HUES48 (cell line): ENCODE measurements at regions not wholly inside any gene's neighbourhood (a gene's known extent, or its start where the extent isn't known, plus 50 kb on each side); places are given as distances from the start of the nearest gene placed in this dataset.

Experiments
- H3K27ac ChIP-seq: one replicate; pipeline ENCODE4 v1.7.0; 2013; ENCODE audit warnings: low read depth, low read length, inconsistent platforms
- H3K27me3 ChIP-seq: 2 replicates; pipeline ENCODE4 v1.6.1; 2013; ENCODE audit warnings: mild to moderate bottlenecking, low read length; ENCODE audit not compliant: control insufficient read depth, insufficient read depth
- H3K36me3 ChIP-seq: 2 replicates; pipeline ENCODE4 v1.6.1; 2013; ENCODE audit warnings: low read length; ENCODE audit not compliant: control insufficient read depth, insufficient read depth
- H3K4me1 ChIP-seq: 2 replicates; pipeline ENCODE4 v1.6.1; 2013; ENCODE audit warnings: mild to moderate bottlenecking, low read length; ENCODE audit not compliant: control insufficient read depth, insufficient read depth
- H3K4me3 ChIP-seq: 2 replicates; pipeline ENCODE4 v1.5.1; 2013; ENCODE audit warnings: mild to moderate bottlenecking, low read depth, low read length
- H3K9ac ChIP-seq: 2 replicates; pipeline ENCODE4 v1.6.1; 2013; ENCODE audit warnings: mild to moderate bottlenecking, low read depth, low read length, moderate library complexity
- H3K9me3 ChIP-seq: 2 replicates; pipeline ENCODE4 v1.6.1; 2013; ENCODE audit warnings: low read length; ENCODE audit not compliant: control insufficient read depth, insufficient read depth

DNA sequence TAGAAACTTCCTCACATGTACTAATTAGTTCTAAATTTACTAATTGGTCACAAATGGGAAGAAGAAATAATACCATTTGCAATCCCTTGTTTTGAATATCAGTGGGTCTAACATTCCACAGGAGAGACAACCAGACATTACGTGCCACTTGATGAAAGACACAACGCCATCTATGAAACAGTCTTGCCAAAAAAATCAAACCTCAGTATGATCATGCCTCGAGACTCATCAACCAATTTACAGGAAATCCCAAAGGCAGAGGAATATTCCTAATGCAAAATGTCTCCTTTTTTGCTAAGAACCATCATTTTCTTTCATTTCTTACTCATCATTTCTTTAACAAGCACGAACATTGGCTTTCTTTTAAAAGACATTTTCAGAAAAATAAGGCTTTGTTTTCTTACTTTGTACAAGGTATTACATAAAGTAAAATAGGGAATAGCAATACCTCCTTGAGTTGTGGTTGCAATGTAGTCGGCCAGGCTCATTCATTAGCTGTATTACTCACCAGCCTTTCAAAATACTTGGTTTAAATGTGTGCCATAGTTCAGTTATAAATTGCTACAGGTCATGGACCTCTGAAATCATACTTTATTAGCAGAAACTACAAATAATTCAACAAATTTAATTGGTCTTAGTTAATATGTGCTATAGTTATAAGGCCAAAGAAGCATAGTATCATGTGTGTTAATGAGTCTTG lies 436.2 kb upstream of the FLRT2 start:
- Histone ChIP-seq H3K36me3 (no peaks in the 10 kb centered on the region), H3K27ac (no peak overlapping the region), H3K9me3 (no peaks in the 10 kb centered on the region), H3K27me3 (no peaks in the 10 kb centered on the region), H3K4me3 (no peak overlapping the region), H3K9ac (no peak overlapping the region), H3K4me1 (no peaks in the 10 kb centered on the region)

- H3K4me1 ChIP-seq, result no peaks in the 10 kb centered on the region
- no peak overlapping the region for H3K4me3 ChIP-seq
- no peak overlapping the region for H3K27ac ChIP-seq
- H3K36me3 ChIP-seq, result no peaks in the 10 kb centered on the region
- no peak overlapping the region for H3K9ac ChIP-seq
- H3K27me3 ChIP-seq, result no peaks in the 10 kb centered on the region
- H3K9me3 ChIP-seq, result no peaks in the 10 kb centered on the region
These were observed 427.4 kb upstream of the FLRT2 start for GRCh38 chr14:85102591-85102990.

- H3K27ac ChIP-seq, result no peak overlapping the region
These were observed 423.4 kb upstream of the FLRT2 start for GRCh38 chr14:85106506-85106905.

DNA sequence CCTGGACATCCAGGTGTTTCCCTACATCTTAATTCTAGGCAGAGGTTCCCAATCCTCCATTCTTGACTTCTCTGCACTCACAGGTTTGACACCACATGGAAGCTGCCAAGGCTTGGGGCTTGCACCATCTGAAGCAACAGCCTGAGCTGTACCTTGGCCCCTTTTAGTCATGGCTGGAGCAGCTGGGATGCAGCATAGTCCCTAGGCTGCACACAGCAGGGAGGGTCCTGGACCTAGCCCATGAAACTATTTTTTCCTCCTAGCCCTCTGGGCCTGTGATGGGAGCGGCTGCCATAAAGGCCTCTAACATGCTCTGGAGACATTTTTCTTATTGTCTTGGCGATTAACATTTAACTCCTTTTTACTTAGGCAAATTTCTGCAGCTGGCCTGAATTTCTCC lies 417.2 kb upstream of the FLRT2 start:
- H3K27me3 ChIP-seq, result no peaks in the 10 kb centered on the region
- peaks cover 17% of the 10 kb centered on the region for H3K9me3 ChIP-seq
- no peaks in the 10 kb centered on the region for H3K36me3 ChIP-seq
- H3K27ac ChIP-seq, result no peak overlapping the region
- no peaks in the 10 kb centered on the region for H3K4me1 ChIP-seq
- H3K4me3 ChIP-seq, result no peak overlapping the region
- no peak overlapping the region for H3K9ac ChIP-seq

More at GRCh38 chr14:85106506-85106905, 423.4 kb upstream of the FLRT2 start:
- Histone ChIP-seq H3K9ac (no peak overlapping the region), H3K27me3 (no peaks in the 10 kb centered on the region), H3K4me1 (no peaks in the 10 kb centered on the region), H3K36me3 (no peaks in the 10 kb centered on the region), H3K4me3 (no peak overlapping the region), H3K9me3 (peaks cover 3% of the 10 kb centered on the region; the same call in 1 of the 2 replicates)

- no peak overlapping the region for H3K4me3 ChIP-seq
- no peaks in the 10 kb centered on the region for H3K27me3 ChIP-seq
- H3K4me1 ChIP-seq, result no peaks in the 10 kb centered on the region
- no peak overlapping the region for H3K27ac ChIP-seq
- H3K9ac ChIP-seq, result no peak overlapping the region
- H3K36me3 ChIP-seq, result no peaks in the 10 kb centered on the region
- H3K9me3 ChIP-seq, result peaks cover 17% of the 10 kb centered on the region
These were observed 414.0 kb upstream of the FLRT2 start for GRCh38 chr14:85115921-85116320.

- no peaks in the 10 kb centered on the region for H3K27me3 ChIP-seq
- no peak overlapping the region for H3K9ac ChIP-seq
- no peak overlapping the region for H3K27ac ChIP-seq
- no peak overlapping the region for H3K4me3 ChIP-seq
- H3K9me3 ChIP-seq, result no peaks in the 10 kb centered on the region; the same call in 1 of the 2 replicates
- H3K4me1 ChIP-seq, result no peaks in the 10 kb centered on the region
- no peaks in the 10 kb centered on the region for H3K36me3 ChIP-seq
These were observed 411.7 kb upstream of the FLRT2 start for GRCh38 chr14:85118274-85118673.

DNA sequence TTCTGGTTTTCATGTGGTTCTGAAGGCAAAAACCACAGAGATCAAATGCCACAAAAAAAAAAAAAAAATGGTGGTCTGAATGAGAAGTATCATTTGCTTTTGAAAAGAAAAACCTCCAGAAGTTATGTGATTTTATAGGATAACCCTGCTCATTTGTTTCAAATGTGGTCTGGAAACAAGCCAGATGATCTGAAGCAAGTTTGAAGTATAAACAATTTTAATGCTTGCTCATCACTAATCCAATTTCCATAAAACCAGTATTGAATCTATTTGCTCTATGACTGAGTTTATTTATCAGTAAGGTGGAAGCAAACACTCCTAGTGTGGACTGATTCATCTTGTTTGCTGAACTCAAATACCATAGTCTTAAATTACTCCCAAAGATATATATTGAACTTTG lies 407.3 kb upstream of the FLRT2 start:
- Histone ChIP-seq H3K4me1 (peaks cover 7% of the 10 kb centered on the region; the same call in 1 of the 2 replicates), H3K36me3 (no peaks in the 10 kb centered on the region), H3K27ac (no peak overlapping the region), H3K4me3 (no peak overlapping the region), H3K9ac (no peak overlapping the region), H3K9me3 (no peaks in the 10 kb centered on the region), H3K27me3 (no peaks in the 10 kb centered on the region)

DNA sequence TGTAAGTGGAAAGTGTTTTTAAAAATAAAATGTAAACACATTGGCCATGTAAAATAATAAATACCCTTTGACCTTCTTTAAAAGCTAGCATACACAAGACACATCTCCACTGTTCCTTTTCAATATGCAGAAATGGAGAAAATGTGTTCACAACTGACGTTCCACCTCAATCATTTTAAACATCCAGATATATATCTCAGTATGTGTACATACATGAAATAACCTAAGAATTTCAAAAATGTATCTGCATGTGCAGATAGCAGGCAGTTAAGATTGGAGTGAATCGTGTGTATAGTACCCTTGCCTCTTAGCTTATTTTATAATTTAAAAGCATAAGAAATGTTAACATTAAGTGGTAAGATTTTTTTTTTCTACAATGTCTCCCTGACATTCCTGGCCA lies 406.2 kb upstream of the FLRT2 start:
- Histone ChIP-seq H3K9ac (no peak overlapping the region), H3K27ac (no peak overlapping the region), H3K27me3 (no peaks in the 10 kb centered on the region), H3K4me1 (peaks cover 7% of the 10 kb centered on the region; the same call in 1 of the 2 replicates), H3K4me3 (no peak overlapping the region), H3K36me3 (no peaks in the 10 kb centered on the region), H3K9me3 (no peaks in the 10 kb centered on the region)

GRCh38 chr14:85124631-85125290 lies 405.2 kb upstream of the FLRT2 start:
- H3K27me3 ChIP-seq, result no peaks in the 10 kb centered on the region
- H3K36me3 ChIP-seq, result no peaks in the 10 kb centered on the region
- H3K4me1 ChIP-seq, result peaks cover 7% of the 10 kb centered on the region; the same call in 1 of the 2 replicates
- H3K9me3 ChIP-seq, result no peaks in the 10 kb centered on the region
- no peak overlapping the region for H3K4me3 ChIP-seq
- no peak overlapping the region for H3K9ac ChIP-seq
- no peak overlapping the region for H3K27ac ChIP-seq

DNA sequence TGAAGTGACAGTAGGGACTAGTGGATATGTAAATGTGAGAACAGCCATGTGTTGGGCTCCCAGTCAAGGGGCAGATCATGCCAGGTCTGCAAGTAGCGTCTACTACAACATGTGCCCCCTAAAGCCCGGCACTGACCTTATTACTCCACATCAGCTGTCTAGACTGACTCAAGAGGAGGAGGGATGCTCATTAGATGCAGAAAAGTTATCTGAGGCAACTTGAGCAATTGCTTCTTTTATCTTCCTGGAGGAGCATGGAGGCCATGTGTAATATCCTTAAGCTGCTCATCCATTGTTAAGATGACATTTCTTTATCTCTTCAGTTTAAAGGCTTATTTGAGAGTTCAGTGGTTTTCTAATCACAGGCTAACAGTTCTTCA lies 404.7 kb upstream of the FLRT2 start:
- Histone ChIP-seq H3K4me1 (peaks cover 7% of the 10 kb centered on the region; the same call in 1 of the 2 replicates), H3K27me3 (no peaks in the 10 kb centered on the region), H3K9ac (no peak overlapping the region), H3K27ac (no peak overlapping the region), H3K4me3 (no peak overlapping the region), H3K9me3 (no peaks in the 10 kb centered on the region), H3K36me3 (no peaks in the 10 kb centered on the region)

DNA sequence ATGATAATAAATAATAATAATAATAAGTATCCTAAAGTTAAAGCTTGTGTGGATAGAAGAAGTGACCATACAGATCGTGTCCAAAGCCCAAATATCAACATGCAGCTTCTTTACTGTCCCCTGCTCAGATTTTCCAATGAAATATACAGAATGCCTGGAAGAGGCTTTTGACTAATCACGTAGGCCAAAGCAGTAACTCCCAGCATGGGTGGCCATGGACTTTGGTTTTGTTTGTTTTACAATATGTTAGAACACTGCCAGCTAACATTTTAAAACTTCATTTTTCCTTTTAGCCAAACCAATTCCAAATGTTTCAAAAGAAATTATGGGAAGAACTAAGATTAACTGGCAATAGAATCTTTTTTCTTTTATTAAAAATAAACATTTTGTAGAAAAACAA lies 400.0 kb upstream of the FLRT2 start:
- Histone ChIP-seq H3K9ac (no peak overlapping the region), H3K4me1 (no peaks in the 10 kb centered on the region), H3K36me3 (no peaks in the 10 kb centered on the region), H3K27me3 (no peaks in the 10 kb centered on the region), H3K4me3 (no peak overlapping the region), H3K27ac (no peak overlapping the region), H3K9me3 (no peaks in the 10 kb centered on the region)
